ENCODE measurements at regions not wholly inside any gene's neighbourhood (a gene's known extent, or its start where the extent isn't known, plus 50 kb on each side); places are given as distances from the start of the nearest gene placed in this dataset.
A peak's percentile ranks its signal among the peaks of the same experiment; 100 is the strongest.

DNA sequence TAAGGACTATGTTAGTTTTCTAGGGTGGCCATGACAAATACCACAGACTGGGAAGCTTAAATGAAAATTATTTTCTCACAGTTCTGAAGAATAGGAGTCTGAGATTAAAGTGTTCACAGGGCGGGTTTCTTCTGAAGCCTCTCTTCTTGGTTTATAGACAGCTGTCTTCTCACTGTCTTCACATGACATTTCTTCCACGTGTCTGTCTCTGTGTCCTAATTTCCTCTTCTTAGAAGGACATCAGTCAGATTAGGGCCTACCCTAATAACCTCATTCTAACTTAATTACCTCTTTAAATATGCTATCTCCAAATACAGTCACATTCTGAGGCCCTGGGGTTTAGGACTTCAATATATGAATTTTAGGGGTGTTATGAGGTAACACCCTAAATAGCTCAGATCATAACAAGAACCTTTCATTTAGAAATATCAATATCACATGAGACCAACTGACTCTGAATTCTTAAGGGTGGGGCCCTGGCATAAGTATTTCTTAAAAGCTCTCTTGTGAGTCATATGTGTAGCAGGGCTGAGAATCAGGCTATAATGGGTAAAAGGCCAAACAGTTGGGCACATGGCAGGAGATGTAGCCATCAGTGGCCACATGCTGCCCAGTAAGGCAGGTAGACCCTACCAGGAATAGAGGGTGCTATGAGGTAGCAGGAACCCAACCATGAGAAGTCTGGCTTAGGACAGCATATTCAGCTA lies 62.0 kb upstream of the TENT5A start:
- Histone ChIP-seq H3K4me1 (ENCODE audit: insufficient read depth) (no peaks in the 10 kb centered on the region), H3K36me3 (no peaks in the 10 kb centered on the region), H3K27ac (no peak overlapping the region), H3K27me3 (no peaks in the 10 kb centered on the region), H3K9me3 (no peaks in the 10 kb centered on the region), H3K4me3 (no peak overlapping the region)
- TF ChIP-seq, protein P1, sequence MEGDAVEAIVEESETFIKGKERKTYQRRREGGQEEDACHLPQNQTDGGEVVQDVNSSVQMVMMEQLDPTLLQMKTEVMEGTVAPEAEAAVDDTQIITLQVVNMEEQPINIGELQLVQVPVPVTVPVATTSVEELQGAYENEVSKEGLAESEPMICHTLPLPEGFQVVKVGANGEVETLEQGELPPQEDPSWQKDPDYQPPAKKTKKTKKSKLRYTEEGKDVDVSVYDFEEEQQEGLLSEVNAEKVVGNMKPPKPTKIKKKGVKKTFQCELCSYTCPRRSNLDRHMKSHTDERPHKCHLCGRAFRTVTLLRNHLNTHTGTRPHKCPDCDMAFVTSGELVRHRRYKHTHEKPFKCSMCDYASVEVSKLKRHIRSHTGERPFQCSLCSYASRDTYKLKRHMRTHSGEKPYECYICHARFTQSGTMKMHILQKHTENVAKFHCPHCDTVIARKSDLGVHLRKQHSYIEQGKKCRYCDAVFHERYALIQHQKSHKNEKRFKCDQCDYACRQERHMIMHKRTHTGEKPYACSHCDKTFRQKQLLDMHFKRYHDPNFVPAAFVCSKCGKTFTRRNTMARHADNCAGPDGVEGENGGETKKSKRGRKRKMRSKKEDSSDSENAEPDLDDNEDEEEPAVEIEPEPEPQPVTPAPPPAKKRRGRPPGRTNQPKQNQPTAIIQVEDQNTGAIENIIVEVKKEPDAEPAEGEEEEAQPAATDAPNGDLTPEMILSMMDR (IDR thresholded peaks at IDR 0.05), result no peak
- TF ChIP-seq EP300 (IDR thresholded peaks at IDR 0.05), result no peak
- no peak for TF ChIP-seq POLR2A (IDR thresholded peaks at IDR 0.05)
- intact Hi-C loops (cut with DNase I), result no loop called here
- DNase-seq, result no peak
- WGBS, 3 donors, result 69 to 92% (median 76%) methylated on average over 2 of the region's 2 CpGs

DNA sequence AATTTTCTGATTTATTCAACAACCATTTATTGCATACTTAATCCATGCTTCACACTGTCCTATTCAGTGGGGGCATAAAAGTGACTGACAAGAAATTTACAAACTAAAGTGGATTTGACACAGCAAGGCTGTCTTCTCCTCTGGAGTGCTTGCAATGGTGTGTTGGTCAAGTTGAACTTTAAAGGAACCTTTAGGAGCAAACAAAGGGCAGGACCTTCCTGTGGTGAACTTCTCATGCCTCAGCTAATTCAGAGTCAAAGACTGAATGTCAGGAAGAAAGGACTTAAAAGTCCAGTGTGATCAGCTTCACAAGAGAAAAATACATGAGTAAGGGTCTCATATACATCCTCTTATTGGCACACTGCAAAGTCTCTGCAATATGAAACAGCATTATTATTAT lies 60.8 kb upstream of the TENT5A start:
- intact Hi-C loops (cut with DNase I), result no loop called here
- Histone ChIP-seq H3K27me3 (no peaks in the 10 kb centered on the region), H3K36me3 (no peaks in the 10 kb centered on the region), H3K9me3 (no peaks in the 10 kb centered on the region), H3K4me3 (no peak overlapping the region), H3K4me1 (ENCODE audit: insufficient read depth) (no peaks in the 10 kb centered on the region), H3K27ac (no peak overlapping the region)
- DNase-seq, result no peak
- TF ChIP-seq EP300 (IDR thresholded peaks at IDR 0.05) (no peak), POLR2A (IDR thresholded peaks at IDR 0.05) (no peak)
- TF ChIP-seq, protein P1 (IDR thresholded peaks at IDR 0.05), result no peak

DNA sequence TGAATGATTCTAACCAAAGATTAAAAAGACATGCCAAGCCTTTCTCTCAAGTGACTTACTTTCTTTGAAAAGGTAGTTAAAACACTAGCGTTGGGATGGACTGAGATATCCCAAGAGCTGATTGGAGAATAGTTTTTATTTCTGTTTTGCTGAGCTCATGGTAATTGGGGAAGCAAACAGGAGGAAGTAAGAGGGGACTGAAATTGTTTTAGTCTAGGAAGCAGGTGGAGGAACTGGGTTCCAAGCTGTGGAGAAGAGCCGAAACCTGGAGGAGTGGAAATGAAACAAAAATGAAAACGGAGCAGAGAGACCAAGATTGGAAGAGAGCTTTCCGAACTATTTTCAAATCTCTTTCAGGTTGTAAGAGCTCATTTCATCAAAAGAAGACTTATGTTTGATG lies 59.9 kb upstream of the TENT5A start:
- DNase-seq, result no peak
- Histone ChIP-seq H3K9me3 (no peaks in the 10 kb centered on the region), H3K27ac (no peak overlapping the region), H3K4me3 (no peak overlapping the region), H3K36me3 (no peaks in the 10 kb centered on the region), H3K27me3 (no peaks in the 10 kb centered on the region), H3K4me1 (ENCODE audit: insufficient read depth) (no peaks in the 10 kb centered on the region)
- 74 to 85% (median 82%) methylated on average over 4 of the region's 4 CpGs for WGBS, 3 donors
- TF ChIP-seq, protein P1 (IDR thresholded peaks at IDR 0.05), result no peak
- TF ChIP-seq EP300 (IDR thresholded peaks at IDR 0.05), result no peak
- TF ChIP-seq POLR2A (IDR thresholded peaks at IDR 0.05), result no peak
- intact Hi-C loops (cut with DNase I), result no loop called here

DNA sequence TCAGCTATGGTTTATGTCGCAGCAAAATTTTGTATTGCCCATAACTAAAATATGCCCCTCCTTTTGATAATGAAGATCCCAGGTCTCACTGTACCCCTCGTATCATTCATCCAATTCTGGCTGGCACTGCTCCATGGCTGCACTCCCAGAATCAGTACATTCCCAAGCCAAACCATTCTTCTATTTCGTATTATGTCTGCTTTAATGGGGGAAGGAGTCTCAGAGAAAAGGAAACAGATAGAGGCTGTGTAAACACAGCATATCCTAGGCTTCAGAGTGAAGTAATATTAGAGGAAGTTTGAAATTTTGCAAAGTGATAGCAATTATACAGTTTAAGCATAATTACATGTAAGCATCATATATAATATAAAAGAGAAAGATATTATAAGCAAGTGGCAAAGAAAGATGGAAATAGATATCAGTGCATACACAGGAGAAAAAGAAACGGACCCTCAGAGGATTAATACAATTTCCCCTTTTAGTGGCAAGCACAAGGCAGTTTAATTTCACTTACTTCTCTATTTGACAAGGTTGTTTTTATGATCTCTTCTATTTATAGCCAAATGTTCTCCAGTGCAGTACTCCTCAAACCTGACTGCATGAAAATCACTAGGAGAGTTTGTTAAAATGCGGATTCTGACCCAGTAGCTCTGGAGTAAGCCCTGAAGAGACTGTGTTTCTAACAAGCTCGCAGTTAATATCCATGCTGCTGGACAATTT lies 56.5 kb upstream of the TENT5A start:
- Histone ChIP-seq H3K4me3 (no peak overlapping the region), H3K36me3 (no peaks in the 10 kb centered on the region), H3K27me3 (no peaks in the 10 kb centered on the region), H3K27ac (peak overlapping the region in 1 of 2 donors; percentile 40), H3K9me3 (no peaks in the 10 kb centered on the region), H3K4me1 (ENCODE audit: insufficient read depth) (no peaks in the 10 kb centered on the region)
- no peak for TF ChIP-seq POLR2A (IDR thresholded peaks at IDR 0.05)
- intact Hi-C loops (cut with DNase I), result loop anchor here in 1 of 4 donors (1.0 kb wide), 1 partner anchor 56 kb away; no protein-coding TSS in a partner anchor
- DNase-seq, result peak; percentile 21 to 70 (median 44)
- WGBS, 3 donors, result 2 to 6% (median 5%) methylated on average over 6 of the region's 6 CpGs
